ENCODE measurements at regions not wholly inside any gene's neighbourhood (a gene's known extent, or its start where the extent isn't known, plus 50 kb on each side); places are given as distances from the start of the nearest gene placed in this dataset.

DNA sequence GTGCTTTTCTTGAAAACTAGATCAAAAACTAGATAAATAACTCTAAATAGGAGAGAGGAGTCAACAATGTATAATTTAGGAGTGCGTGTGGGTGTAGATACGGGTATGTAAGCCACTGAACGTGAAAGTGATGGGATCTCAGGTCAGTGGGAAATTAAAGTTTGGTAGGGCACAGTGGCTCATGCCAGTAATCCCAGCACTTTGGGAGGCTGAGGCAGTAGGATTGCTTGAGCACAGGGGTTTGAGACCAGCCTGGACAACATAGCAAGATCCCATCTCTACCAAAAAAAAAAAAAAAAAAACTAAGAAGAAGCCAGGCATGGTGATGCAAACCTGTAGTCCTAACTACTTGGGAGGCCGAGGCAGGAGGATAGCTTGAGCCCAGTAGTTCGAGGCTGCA lies 247.1 kb downstream of the ANAPC1 start:
- TF ChIP-seq FOXP2 (optimal IDR thresholded peaks at IDR 0.05; ENCODE audit: borderline replicate concordance, extremely low read depth, extremely low read length, insufficient read depth) (no peak), REST (IDR thresholded peaks at IDR 0.05; ENCODE audit: insufficient read depth in 1 of 2, low read depth in 2 of 2, low read length in 2 of 2) (no peak), TAF1 (IDR thresholded peaks at IDR 0.05; ENCODE audit: borderline replicate concordance, insufficient read depth, low read length) (no peak), SIN3A (IDR thresholded peaks at IDR 0.05; ENCODE audit: borderline replicate concordance, insufficient read depth, low read length) (no peak), POLR2AphosphoS5 (IDR thresholded peaks at IDR 0.05; ENCODE audit: low read depth, low read length) (no peak)

Measured in PFSK-1 (cell line).